Neutrophil (primary cell): ENCODE measurements at regions not wholly inside any gene's neighbourhood (a gene's known extent, or its start where the extent isn't known, plus 50 kb on each side); places are given as distances from the start of the nearest gene placed in this dataset.
"Not testable (repeated sequence)": the region's sequence is repeated elsewhere in the genome, so short reads cannot be mapped to it uniquely, and the experiment has no call there.

Source experiments
- H3K27ac ChIP-seq: fragments of 200-600 bp; sonication (generic); 2 replicates; pipeline ENCODE4 v1.5.1; 2016; ENCODE audit warnings: mild to moderate bottlenecking, moderate library complexity
- H3K27me3 ChIP-seq: fragments of 200-600 bp; sonication (generic); 2 replicates; pipeline ENCODE4 v1.6.0; 2016; ENCODE audit warnings: mild to moderate bottlenecking
- H3K36me3 ChIP-seq: fragments of 200-600 bp; sonication (generic); 2 replicates; pipeline ENCODE4 v1.5.1; 2017
- H3K4me1 ChIP-seq, 2 experiments: fragments of 200-600 bp in 1 of 2; sonication (generic) in 1 of 2; 1 replicate in 1 of 2; 2 replicates in 1 of 2; pipeline versions ENCODE4 v1.5.1 to v1.6.1; 2013 to 2016; ENCODE audit warnings: low read depth in 1 of 2, low read length in 1 of 2, mild to moderate bottlenecking in 1 of 2, moderate library complexity in 1 of 2; ENCODE audit not compliant: control insufficient read depth in 1 of 2, insufficient read depth in 1 of 2
- H3K4me3 ChIP-seq, 2 experiments: fragments of 200-600 bp in 1 of 2; sonication (generic) in 1 of 2; 1 replicate in 1 of 2; 2 replicates in 1 of 2; pipeline ENCODE4 v1.5.1; 2013 to 2016; ENCODE audit warnings: low read depth in 1 of 2, low read length in 1 of 2, mild to moderate bottlenecking in 1 of 2, moderate library complexity in 1 of 2
- H3K9me3 ChIP-seq: fragments of 200-600 bp; sonication (generic); 2 replicates; pipeline ENCODE4 v1.5.1; 2016
- TF ChIP-seq, protein P1 (sequence below): fragments of 200-600 bp; sonication (generic); IDR thresholded peaks from 2 replicates; pipeline ENCODE4 v1.5.1; 2016; ENCODE audit warnings: antibody characterized with exemption

DNA sequence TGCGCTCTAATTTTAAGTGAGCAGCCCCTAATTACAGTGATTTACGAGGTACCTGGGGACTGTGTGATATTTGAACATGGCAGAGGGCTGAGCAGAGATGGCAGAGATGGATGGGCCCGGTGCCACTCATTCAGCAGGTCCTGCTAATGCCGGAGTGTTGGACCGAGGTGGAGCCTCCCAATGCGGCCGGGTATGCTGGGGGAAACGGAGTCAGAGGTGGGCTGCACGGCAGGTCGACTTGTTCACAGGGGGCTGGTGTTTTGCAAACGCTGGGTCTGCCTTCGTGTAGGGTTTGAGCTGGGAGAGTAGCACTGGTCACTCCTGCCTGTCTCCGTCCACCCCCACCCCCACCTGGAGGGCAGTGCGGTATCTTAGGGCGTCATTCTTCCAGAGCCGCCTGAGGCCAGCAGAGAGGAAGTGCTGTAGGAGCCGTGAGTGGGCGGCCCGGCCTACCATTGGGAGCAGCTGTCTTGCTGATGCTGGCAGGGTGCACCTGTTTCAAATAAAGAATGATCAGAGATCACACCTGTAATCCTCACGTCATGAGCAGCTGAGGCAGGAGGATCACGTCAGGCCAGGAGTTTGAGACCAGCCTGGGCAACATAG is 122.6 kb downstream of the IGLL1 start:
- Histone ChIP-seq H3K4me1 (no peaks in the 10 kb centered on the region), H3K36me3 (no peaks in the 10 kb centered on the region), H3K27ac (no peak overlapping the region), H3K27me3 (peaks cover 46% of the 10 kb centered on the region), H3K9me3 (no peaks in the 10 kb centered on the region), H3K4me3 (no peak overlapping the region)
- TF ChIP-seq, protein P1, sequence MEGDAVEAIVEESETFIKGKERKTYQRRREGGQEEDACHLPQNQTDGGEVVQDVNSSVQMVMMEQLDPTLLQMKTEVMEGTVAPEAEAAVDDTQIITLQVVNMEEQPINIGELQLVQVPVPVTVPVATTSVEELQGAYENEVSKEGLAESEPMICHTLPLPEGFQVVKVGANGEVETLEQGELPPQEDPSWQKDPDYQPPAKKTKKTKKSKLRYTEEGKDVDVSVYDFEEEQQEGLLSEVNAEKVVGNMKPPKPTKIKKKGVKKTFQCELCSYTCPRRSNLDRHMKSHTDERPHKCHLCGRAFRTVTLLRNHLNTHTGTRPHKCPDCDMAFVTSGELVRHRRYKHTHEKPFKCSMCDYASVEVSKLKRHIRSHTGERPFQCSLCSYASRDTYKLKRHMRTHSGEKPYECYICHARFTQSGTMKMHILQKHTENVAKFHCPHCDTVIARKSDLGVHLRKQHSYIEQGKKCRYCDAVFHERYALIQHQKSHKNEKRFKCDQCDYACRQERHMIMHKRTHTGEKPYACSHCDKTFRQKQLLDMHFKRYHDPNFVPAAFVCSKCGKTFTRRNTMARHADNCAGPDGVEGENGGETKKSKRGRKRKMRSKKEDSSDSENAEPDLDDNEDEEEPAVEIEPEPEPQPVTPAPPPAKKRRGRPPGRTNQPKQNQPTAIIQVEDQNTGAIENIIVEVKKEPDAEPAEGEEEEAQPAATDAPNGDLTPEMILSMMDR = no peak

DNA sequence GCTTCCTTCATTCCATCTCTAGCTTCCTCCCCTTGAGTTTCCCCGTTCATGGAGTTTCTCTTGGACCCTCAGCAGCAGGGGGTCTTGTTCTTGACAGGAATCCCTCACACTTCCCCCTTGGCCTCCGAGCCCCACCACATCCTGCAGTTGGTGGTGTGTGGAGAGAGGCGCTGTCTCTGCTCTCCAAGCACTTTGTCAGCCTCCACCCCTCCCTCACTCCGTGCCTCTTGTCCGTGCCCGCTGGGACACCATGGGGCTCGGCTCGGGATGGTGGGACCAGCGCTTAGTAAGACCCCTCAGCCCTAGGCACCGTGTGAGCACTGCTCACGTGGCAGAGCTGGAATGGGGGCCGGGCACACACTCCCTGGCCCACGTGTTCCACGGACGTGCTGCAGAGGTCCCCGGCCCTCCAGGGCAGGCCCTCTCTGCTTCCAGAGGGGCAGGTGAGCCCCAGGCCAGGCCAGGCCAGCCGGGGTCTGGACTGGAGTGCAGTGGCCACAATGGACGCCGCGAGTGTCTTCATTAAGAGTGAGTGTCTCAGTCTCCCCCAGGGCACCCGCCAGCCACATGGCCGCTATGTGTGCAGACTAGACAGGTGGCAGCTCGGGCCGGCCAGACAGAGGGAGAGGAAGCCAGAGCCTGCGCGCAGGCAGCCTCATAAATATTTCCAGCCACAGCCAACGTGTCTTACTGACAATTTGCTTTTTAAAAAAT is 123.3 kb downstream of the IGLL1 start:
- H3K4me1 ChIP-seq, H3K9me3 ChIP-seq, H3K27ac ChIP-seq, H3K36me3 ChIP-seq, H3K4me3 ChIP-seq: not testable (repeated sequence)
- peaks cover 46% of the 10 kb centered on the region for H3K27me3 ChIP-seq

DNA sequence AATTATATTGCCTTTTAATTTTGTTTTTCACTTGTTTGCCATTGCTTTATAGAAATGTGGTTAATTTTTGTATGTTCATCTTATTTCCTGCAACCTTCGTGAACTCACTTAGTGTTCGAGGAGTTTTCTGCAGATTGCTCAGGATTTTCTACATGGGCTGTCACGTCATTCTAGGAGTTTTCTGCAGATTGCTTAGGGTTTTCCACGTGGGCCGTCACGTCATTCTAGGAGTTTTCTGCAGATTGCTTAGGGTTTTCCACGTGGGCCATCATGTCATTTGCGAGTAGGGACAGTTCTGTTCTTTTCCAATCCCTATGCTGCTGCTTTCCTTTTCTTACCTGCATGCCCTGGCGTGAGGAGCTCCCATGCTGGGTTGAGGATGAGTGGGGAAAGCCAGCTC is 125.7 kb downstream of the IGLL1 start:
- H3K9me3 ChIP-seq, H3K4me3 ChIP-seq, H3K4me1 ChIP-seq, H3K27ac ChIP-seq, H3K36me3 ChIP-seq: not testable (repeated sequence)
- peaks cover 35% of the 10 kb centered on the region for H3K27me3 ChIP-seq

- Histone ChIP-seq H3K4me3 (no peak overlapping the region), H3K36me3 (no peaks in the 10 kb centered on the region), H3K9me3 (no peaks in the 10 kb centered on the region), H3K4me1 (no peaks in the 10 kb centered on the region), H3K27me3 (peaks cover 29% of the 10 kb centered on the region), H3K27ac (no peak overlapping the region)
- TF ChIP-seq, protein P1 = no peak
These were observed 126.8 kb downstream of the IGLL1 start for GRCh38 chr22:23453277-23453676.

DNA sequence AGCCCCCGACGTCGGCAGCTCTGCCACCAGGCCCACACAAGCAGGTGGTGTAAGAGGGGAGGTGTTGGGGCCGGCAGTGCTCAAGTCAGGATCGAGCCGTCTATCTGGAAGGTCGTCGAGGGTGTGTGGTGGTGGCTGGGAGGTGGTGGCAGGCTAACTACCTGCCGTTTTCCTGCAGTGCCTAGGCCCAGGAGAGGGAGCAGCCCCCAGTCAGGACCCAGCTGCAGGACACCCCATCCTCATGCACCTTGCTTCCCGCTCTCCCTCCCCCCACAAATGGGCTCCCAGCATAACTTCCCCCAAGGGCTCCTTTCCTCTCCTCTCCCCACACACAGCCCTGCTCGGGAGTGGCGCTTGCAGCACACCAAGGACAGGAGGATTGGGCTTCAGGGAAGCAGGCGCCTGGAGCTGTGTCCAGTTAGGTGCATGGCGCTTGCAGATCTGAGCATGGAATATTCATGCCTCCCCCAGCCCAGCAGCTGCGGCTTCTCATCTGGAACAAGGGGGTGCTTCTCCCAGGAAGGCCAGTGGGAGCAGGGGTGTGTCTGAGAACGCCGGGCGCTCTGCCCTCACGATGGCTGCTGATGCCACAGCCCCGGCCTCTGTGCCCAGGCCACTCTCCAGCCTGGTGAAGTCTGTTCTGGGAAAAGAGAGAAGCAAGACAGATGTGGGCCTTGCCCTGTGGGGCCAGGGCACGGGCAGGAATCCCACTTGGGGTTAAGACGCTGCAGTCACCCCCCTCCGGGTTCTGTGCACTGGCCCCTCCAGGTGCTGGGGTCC is 127.7 kb downstream of the IGLL1 start:
- TF ChIP-seq, protein P1 = no peak
- Histone ChIP-seq H3K27me3 (peaks cover 21% of the 10 kb centered on the region), H3K27ac (no peak overlapping the region), H3K4me3 (no peak overlapping the region), H3K36me3 (no peaks in the 10 kb centered on the region), H3K9me3 (no peaks in the 10 kb centered on the region), H3K4me1 (no peaks in the 10 kb centered on the region)

GRCh38 chr22:23451452-23452230 is 128.4 kb downstream of the IGLL1 start:
- H3K36me3 ChIP-seq, H3K4me1 ChIP-seq, H3K27ac ChIP-seq, H3K4me3 ChIP-seq, H3K9me3 ChIP-seq: not testable (repeated sequence)
- peaks cover 13% of the 10 kb centered on the region for H3K27me3 ChIP-seq

- H3K36me3 ChIP-seq, H3K9me3 ChIP-seq, H3K27me3 ChIP-seq, H3K4me1 ChIP-seq, H3K4me3 ChIP-seq, H3K27ac ChIP-seq: not testable (repeated sequence)
These were observed 129.3 kb downstream of the IGLL1 start for GRCh38 chr22:23450821-23451220.
